CD4-positive, alpha-beta memory T cell (primary cell): ENCODE measurements at regions not wholly inside any gene's neighbourhood (a gene's known extent, or its start where the extent isn't known, plus 50 kb on each side); places are given as distances from the start of the nearest gene placed in this dataset.

Source experiments
- CTCF ChIA-PET: fragments of 350-600 bp; sonication (Branson Sonifier 250); formaldehyde crosslinking; loops from one replicate; lab custom pipeline; 2021; ENCODE audit warnings: inconsistent platforms; ENCODE audit not compliant: partially characterized antibody; lab: Charles Lee
- POLR2A ChIA-PET: fragments of 350-600 bp; sonication (Branson Sonifier 250); formaldehyde crosslinking; loops from one replicate; lab custom pipeline; 2021; ENCODE audit not compliant: partially characterized antibody; lab: Charles Lee
- DNase-seq, 5 donors: peaks; one replicate each; pipeline versions ENCODE4 v3.0.0 to v3.0.0-alpha.2; 2020 to 2022; ENCODE audit warnings: mixed read lengths in 1 of 5
- H3K27ac ChIP-seq: one replicate; pipeline ENCODE4 v1.7.0; 2013; ENCODE audit warnings: low read depth, low read length
- H3K27me3 ChIP-seq: 2 replicates; pipeline ENCODE4 v1.7.0; 2013; ENCODE audit warnings: mild to moderate bottlenecking, low read length, moderate library complexity; ENCODE audit not compliant: insufficient read depth
- H3K36me3 ChIP-seq: 2 replicates; pipeline ENCODE4 v1.7.0; 2013; ENCODE audit warnings: mild to moderate bottlenecking, low read length, moderate library complexity; ENCODE audit not compliant: insufficient read depth
- H3K4me1 ChIP-seq: 2 replicates; pipeline ENCODE4 v1.7.0; 2013; ENCODE audit warnings: mild to moderate bottlenecking, low read length, moderate library complexity; ENCODE audit not compliant: insufficient read depth
- H3K4me3 ChIP-seq, 2 donors: one replicate each; pipeline ENCODE4 v1.7.0; 2013; ENCODE audit warnings: low read length in 2 of 2, mild to moderate bottlenecking in 1 of 2
- H3K9me3 ChIP-seq, 2 donors: one replicate each; pipeline ENCODE4 v1.7.0; 2013; ENCODE audit warnings: low read length in 2 of 2, control low read depth in 1 of 2; ENCODE audit not compliant: control insufficient read depth in 1 of 2
- H3K27ac Mint-ChIP-seq, 7 donors: one replicate each; pipeline ENCODE4 v1.8.0; 2020 to 2021; ENCODE audit warnings: mixed read lengths in 7 of 7, mild to moderate bottlenecking in 6 of 7, inconsistent platforms in 3 of 7, moderate library complexity in 3 of 7
- H3K27me3 Mint-ChIP-seq, 2 donors: one replicate each; pipeline ENCODE4 v1.8.0; 2020 to 2021; ENCODE audit warnings: mixed read lengths in 2 of 2
- H3K36me3 Mint-ChIP-seq, 2 donors: one replicate each; pipeline ENCODE4 v1.8.0; 2020 to 2021; ENCODE audit warnings: mixed read lengths in 2 of 2, inconsistent platforms in 1 of 2, mild to moderate bottlenecking in 1 of 2
- H3K4me1 Mint-ChIP-seq, 4 donors: one replicate each; pipeline ENCODE4 v1.8.0; 2020 to 2021; ENCODE audit warnings: mixed read lengths in 4 of 4, mild to moderate bottlenecking in 1 of 4
- H3K4me3 Mint-ChIP-seq, 8 donors: one replicate each; pipeline ENCODE4 v1.8.0; 2020 to 2021; ENCODE audit warnings: mixed read lengths in 8 of 8, mild to moderate bottlenecking in 7 of 8, moderate library complexity in 6 of 8, inconsistent platforms in 3 of 8
- H3K9me3 Mint-ChIP-seq, 8 donors: one replicate each; pipeline ENCODE4 v1.8.0; 2020 to 2021; ENCODE audit warnings: mixed read lengths in 8 of 8, mild to moderate bottlenecking in 5 of 8, inconsistent platforms in 3 of 8, moderate library complexity in 1 of 8
- intact Hi-C: fragments of 100-400 bp; cut with micrococcal nuclease; formaldehyde crosslinking; loops from one replicate; pipeline ENCODE4 v1.15.1; 2023

- intact Hi-C loops: no loop called here
Observed at GRCh38 chr5:13505326-13505725, 439.2 kb downstream of the DNAH5 start.

GRCh38 chr5:13503017-13503416 is 441.5 kb downstream of the DNAH5 start:
- intact Hi-C loops: no loop called here
- DNase-seq: no peak
- ChIA-PET CTCF (no interaction called here), POLR2A (no interaction called here)
- Histone ChIP-seq H3K9me3 (no peaks in the 10 kb centered on the region), H3K4me3 (no peak overlapping the region), H3K27ac (no peak overlapping the region), H3K36me3 (no peaks in the 10 kb centered on the region), H3K27me3 (no peaks in the 10 kb centered on the region), H3K4me1 (no peaks in the 10 kb centered on the region)
- Mint-ChIP-seq H3K4me3 (no peak overlapping the region), H3K36me3 (no peaks in the 10 kb centered on the region), H3K27me3 (no peaks in the 10 kb centered on the region), H3K27ac (no peak overlapping the region), H3K9me3 (peaks cover 0 to 17% (median 7%) of the 10 kb centered on the region in 8 donors), H3K4me1 (no peaks in the 10 kb centered on the region)

More at GRCh38 chr5:13505326-13505725, 439.2 kb downstream of the DNAH5 start:
- Mint-ChIP-seq H3K4me3 (no peak overlapping the region), H3K4me1 (no peaks in the 10 kb centered on the region), H3K9me3 (peaks cover 0 to 12% (median 5%) of the 10 kb centered on the region in 8 donors), H3K27ac (no peak overlapping the region), H3K36me3 (no peaks in the 10 kb centered on the region), H3K27me3 (no peaks in the 10 kb centered on the region)
- Histone ChIP-seq H3K4me3 (no peak overlapping the region), H3K27me3 (no peaks in the 10 kb centered on the region), H3K27ac (no peak overlapping the region), H3K9me3 (no peaks in the 10 kb centered on the region), H3K36me3 (no peaks in the 10 kb centered on the region), H3K4me1 (no peaks in the 10 kb centered on the region)
- CTCF ChIA-PET: no interaction called here
- POLR2A ChIA-PET: no interaction called here
- DNase-seq: no peak

GRCh38 chr5:13501176-13501575 is 443.3 kb downstream of the DNAH5 start:
- H3K36me3 Mint-ChIP-seq: no peaks in the 10 kb centered on the region
- H3K9me3 Mint-ChIP-seq: peaks cover 0 to 17% (median 10%) of the 10 kb centered on the region in 8 donors
- H3K27me3 Mint-ChIP-seq: no peaks in the 10 kb centered on the region
- no peak for DNase-seq
- Histone ChIP-seq H3K4me3 (no peak overlapping the region), H3K9me3 (no peaks in the 10 kb centered on the region), H3K27ac (no peak overlapping the region), H3K36me3 (no peaks in the 10 kb centered on the region), H3K4me1 (no peaks in the 10 kb centered on the region), H3K27me3 (no peaks in the 10 kb centered on the region)
- intact Hi-C loops: no loop called here
- POLR2A ChIA-PET: no interaction called here
- H3K4me1 Mint-ChIP-seq: no peaks in the 10 kb centered on the region
- CTCF ChIA-PET: interaction anchor here (0.6 kb wide), 1 partner anchor 176 kb away, joined by 3 read pairs; no protein-coding TSS in a partner anchor
- no peak overlapping the region for H3K4me3 Mint-ChIP-seq
- H3K27ac Mint-ChIP-seq: no peak overlapping the region

- H3K27me3 Mint-ChIP-seq: no peaks in the 10 kb centered on the region
- H3K9me3 Mint-ChIP-seq: peaks cover 0 to 17% (median 7%) of the 10 kb centered on the region in 8 donors
- no peak for DNase-seq
- no peak overlapping the region for H3K4me3 ChIP-seq
- H3K36me3 ChIP-seq: no peaks in the 10 kb centered on the region
- POLR2A ChIA-PET: no interaction called here
- intact Hi-C loops: no loop called here
- no peak overlapping the region for H3K27ac Mint-ChIP-seq
- CTCF ChIA-PET: no interaction called here
- no peaks in the 10 kb centered on the region for H3K36me3 Mint-ChIP-seq
- no peaks in the 10 kb centered on the region for H3K27me3 ChIP-seq
- H3K4me1 ChIP-seq: no peaks in the 10 kb centered on the region
- H3K4me1 Mint-ChIP-seq: no peaks in the 10 kb centered on the region
- H3K27ac ChIP-seq: no peak overlapping the region
- no peaks in the 10 kb centered on the region for H3K9me3 ChIP-seq
- H3K4me3 Mint-ChIP-seq: no peak overlapping the region
Observed at GRCh38 chr5:13498279-13498678, 446.2 kb downstream of the DNAH5 start.

- no peak overlapping the region for H3K4me3 ChIP-seq
- no peaks in the 10 kb centered on the region for H3K9me3 ChIP-seq
- DNase-seq: no peak
- ChIA-PET POLR2A (no interaction called here), CTCF (no interaction called here)
- Mint-ChIP-seq H3K27ac (peak overlapping the region in 1 of 7 donors; percentile 25), H3K36me3 (no peaks in the 10 kb centered on the region), H3K4me3 (peak overlapping the region in 5 of 8 donors; percentile 2 to 60 (median 27)), H3K27me3 (no peaks in the 10 kb centered on the region), H3K9me3 (peaks cover 0 to 15% (median 2%) of the 10 kb centered on the region in 8 donors), H3K4me1 (peaks cover 0 to 2% (median 1%) of the 10 kb centered on the region in 4 donors)
- intact Hi-C loops: no loop called here
- H3K36me3 ChIP-seq: no peaks in the 10 kb centered on the region
- H3K27me3 ChIP-seq: no peaks in the 10 kb centered on the region
- H3K27ac ChIP-seq: no peak overlapping the region
- no peaks in the 10 kb centered on the region for H3K4me1 ChIP-seq
Observed at GRCh38 chr5:13488254-13488931, 456.1 kb downstream of the DNAH5 start.

DNA sequence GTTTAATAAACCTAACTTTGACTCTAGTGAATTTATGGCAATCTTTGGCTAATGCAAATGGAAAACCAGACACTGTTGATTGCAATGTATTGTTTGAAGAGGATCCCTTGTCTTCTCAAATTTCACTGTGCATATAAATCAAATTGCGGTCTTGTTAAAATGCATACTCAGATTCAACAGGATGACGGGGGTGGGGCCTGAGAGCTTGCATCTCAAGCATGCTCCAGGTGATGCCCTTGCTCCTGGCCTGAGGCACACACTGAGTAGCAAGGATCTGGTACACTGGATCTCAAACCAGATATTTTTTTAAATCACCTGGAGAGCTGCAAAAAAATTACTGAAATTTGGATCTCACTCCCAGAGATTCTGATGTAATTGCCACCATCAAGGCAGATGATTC is 463.7 kb downstream of the DNAH5 start:
- Mint-ChIP-seq H3K27ac (no peak overlapping the region), H3K36me3 (no peaks in the 10 kb centered on the region), H3K4me3 (no peak overlapping the region), H3K27me3 (no peaks in the 10 kb centered on the region), H3K9me3 (peaks cover 0 to 14% (median 3%) of the 10 kb centered on the region in 8 donors), H3K4me1 (no peaks in the 10 kb centered on the region)
- no peak overlapping the region for H3K4me3 ChIP-seq
- ChIA-PET POLR2A (no interaction called here), CTCF (interaction anchor here (0.7 kb wide), 1 partner anchor 31 kb away, joined by 3 read pairs; no protein-coding TSS in a partner anchor)
- DNase-seq: no peak
- intact Hi-C loops: no loop called here
- no peaks in the 10 kb centered on the region for H3K9me3 ChIP-seq
- H3K4me1 ChIP-seq: no peaks in the 10 kb centered on the region
- no peaks in the 10 kb centered on the region for H3K36me3 ChIP-seq
- no peaks in the 10 kb centered on the region for H3K27me3 ChIP-seq
- no peak overlapping the region for H3K27ac ChIP-seq

GRCh38 chr5:13478831-13479465 is 465.5 kb downstream of the DNAH5 start:
- H3K4me3 Mint-ChIP-seq: no peak overlapping the region
- Histone ChIP-seq H3K4me1 (no peaks in the 10 kb centered on the region), H3K36me3 (no peaks in the 10 kb centered on the region), H3K27ac (no peak overlapping the region), H3K4me3 (no peak overlapping the region), H3K9me3 (no peaks in the 10 kb centered on the region), H3K27me3 (no peaks in the 10 kb centered on the region)
- ChIA-PET CTCF (no interaction called here), POLR2A (no interaction called here)
- DNase-seq: no peak
- no peaks in the 10 kb centered on the region for H3K27me3 Mint-ChIP-seq
- H3K27ac Mint-ChIP-seq: no peak overlapping the region
- H3K9me3 Mint-ChIP-seq: peaks cover 0 to 17% (median 4%) of the 10 kb centered on the region in 8 donors
- no peaks in the 10 kb centered on the region for H3K36me3 Mint-ChIP-seq
- H3K4me1 Mint-ChIP-seq: no peaks in the 10 kb centered on the region
- intact Hi-C loops: loop anchor here (5.0 kb wide), 1 partner anchor 1187 kb away; no protein-coding TSS in a partner anchor
